Stomach (tissue), 4 donors: ENCODE measurements at regions not wholly inside any gene's neighbourhood (a gene's known extent, or its start where the extent isn't known, plus 50 kb on each side); places are given as distances from the start of the nearest gene placed in this dataset.

Experiments used
- POLR2A ChIP-seq, 4 donors: fragments of 450-650 bp; IDR thresholded peaks; one replicate each; pipeline ENCODE4 v1.6.1; 2016; ENCODE audit warnings: antibody characterized with exemption in 4 of 4, control low read depth in 2 of 4, mild to moderate bottlenecking in 1 of 4, moderate library complexity in 1 of 4
- POLR2AphosphoS5 ChIP-seq, 3 donors: sonication (generic); formaldehyde crosslinking; IDR thresholded peaks; one replicate each; pipeline ENCODE4 v1.6.1; 2016; ENCODE audit warnings: antibody characterized with exemption in 3 of 3
- TF ChIP-seq, protein P1 (sequence below), 7 experiments: fragments of 450-650 bp in 4 of 7; fragments of 200-600 bp in 3 of 7; sonication (generic) in 3 of 7; IDR thresholded peaks; one replicate each; pipeline ENCODE4 v1.5.1; 2016 to 2019; ENCODE audit warnings: antibody characterized with exemption in 7 of 7, control low read depth in 2 of 7, mild to moderate bottlenecking in 1 of 7

DNA sequence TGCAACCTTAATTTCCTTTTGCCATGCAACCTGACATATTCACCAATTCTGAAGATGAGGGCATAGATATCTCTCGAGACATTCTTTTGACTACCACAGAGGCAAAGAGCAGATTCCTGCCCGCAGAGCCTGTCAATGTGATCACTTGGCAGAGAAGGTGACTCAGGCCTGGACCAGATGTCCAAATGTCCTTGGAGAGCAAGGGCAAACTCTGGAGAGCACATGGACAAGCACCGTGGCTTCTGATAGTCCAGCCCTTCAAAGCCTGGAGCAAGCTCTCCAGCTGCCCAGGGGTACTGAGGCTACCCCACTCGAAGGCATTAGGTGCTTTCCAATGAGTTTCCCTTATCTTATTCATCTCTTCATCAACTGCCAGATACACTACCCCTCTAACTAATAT is 50.4 kb upstream of the ALDH1B1 start:
- TF ChIP-seq POLR2A (IDR thresholded peaks at IDR 0.05): no peak
- TF ChIP-seq POLR2AphosphoS5 (IDR thresholded peaks at IDR 0.05): no peak
- TF ChIP-seq, protein P1, sequence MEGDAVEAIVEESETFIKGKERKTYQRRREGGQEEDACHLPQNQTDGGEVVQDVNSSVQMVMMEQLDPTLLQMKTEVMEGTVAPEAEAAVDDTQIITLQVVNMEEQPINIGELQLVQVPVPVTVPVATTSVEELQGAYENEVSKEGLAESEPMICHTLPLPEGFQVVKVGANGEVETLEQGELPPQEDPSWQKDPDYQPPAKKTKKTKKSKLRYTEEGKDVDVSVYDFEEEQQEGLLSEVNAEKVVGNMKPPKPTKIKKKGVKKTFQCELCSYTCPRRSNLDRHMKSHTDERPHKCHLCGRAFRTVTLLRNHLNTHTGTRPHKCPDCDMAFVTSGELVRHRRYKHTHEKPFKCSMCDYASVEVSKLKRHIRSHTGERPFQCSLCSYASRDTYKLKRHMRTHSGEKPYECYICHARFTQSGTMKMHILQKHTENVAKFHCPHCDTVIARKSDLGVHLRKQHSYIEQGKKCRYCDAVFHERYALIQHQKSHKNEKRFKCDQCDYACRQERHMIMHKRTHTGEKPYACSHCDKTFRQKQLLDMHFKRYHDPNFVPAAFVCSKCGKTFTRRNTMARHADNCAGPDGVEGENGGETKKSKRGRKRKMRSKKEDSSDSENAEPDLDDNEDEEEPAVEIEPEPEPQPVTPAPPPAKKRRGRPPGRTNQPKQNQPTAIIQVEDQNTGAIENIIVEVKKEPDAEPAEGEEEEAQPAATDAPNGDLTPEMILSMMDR (IDR thresholded peaks at IDR 0.05): no peak
